CD4-positive, alpha-beta T cell treated with Interleukin-6 at 100 ng/mL for 8 hours (primary cell): ENCODE measurements at regions not wholly inside any gene's neighbourhood (a gene's known extent, or its start where the extent isn't known, plus 50 kb on each side); places are given as distances from the start of the nearest gene placed in this dataset.
"Not testable (repeated sequence)": the region's sequence is repeated elsewhere in the genome, so short reads cannot be mapped to it uniquely, and the experiment has no call there.

Experiments used
- DNase-seq: peaks from one replicate; pipeline ENCODE4 v3.0.0-alpha.2; 2020; ENCODE audit warnings: mixed read lengths, low spot score

DNA sequence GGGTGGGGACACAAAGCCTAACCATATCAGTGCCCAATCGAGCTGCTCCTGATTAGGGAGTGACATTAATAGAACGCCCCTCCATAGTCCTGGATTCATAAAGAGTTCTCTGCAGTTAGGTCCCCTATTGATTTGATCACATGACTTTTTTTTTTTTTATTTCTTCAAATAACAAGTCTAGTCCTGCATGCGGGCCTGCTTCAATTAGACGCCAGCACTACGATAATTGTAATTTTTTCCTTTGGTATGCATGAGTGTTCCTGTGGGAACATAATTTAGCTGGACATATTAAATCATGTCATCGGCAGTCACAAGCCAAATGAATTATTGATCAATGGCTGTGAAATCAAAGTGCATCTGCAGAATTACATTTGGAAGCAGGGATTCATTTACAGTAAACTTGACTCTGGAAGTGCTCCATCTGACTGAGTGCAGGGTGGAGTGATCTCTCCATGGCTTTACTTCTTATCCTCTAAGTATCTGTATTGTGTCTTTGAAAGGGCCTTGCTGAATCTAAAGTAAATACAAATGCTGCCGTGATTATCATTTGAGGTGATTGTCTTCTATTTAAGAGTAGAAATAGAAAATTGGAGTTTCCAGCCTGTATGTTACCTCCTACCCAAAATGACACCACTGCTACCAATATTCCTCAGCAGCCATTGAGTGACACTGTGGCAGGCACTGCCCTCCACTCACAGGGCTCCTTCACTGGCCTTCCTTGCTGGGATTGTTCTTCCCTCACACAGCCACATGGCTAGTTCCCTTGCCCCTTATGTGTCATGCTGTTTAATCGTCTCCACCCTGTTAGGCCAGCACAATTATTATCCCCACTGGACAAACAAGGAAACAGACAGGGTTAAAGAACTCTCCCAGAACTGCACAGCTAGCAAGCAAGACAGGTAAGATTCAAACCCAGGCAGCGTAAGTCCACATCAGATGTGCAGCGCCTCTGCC is 337.4 kb upstream of the ID2 start:
- no peak for DNase-seq

DNA sequence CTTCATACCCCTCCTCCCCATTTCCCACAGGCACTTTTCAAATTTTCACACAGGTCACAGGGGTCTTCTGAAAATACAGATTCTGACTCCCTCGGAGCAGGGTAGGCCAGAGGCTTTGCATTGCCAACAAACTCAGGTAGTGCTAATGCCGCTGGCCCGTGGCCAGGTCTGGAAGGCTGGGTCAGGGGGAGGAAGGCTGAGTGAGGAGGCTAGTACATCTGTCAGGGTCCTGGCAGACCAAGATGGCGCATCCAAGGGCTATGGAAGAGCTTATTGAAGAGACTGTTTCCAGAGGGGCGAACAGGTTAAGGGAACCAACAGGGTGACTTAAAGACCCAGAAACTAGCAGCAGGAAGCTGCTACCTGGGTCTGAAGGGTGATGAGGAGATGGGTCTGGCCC is 336.7 kb upstream of the ID2 start:
- DNase-seq = no peak

- no peak for DNase-seq
Observed at GRCh38 chr2:8346208-8346607, 335.6 kb upstream of the ID2 start.

DNA sequence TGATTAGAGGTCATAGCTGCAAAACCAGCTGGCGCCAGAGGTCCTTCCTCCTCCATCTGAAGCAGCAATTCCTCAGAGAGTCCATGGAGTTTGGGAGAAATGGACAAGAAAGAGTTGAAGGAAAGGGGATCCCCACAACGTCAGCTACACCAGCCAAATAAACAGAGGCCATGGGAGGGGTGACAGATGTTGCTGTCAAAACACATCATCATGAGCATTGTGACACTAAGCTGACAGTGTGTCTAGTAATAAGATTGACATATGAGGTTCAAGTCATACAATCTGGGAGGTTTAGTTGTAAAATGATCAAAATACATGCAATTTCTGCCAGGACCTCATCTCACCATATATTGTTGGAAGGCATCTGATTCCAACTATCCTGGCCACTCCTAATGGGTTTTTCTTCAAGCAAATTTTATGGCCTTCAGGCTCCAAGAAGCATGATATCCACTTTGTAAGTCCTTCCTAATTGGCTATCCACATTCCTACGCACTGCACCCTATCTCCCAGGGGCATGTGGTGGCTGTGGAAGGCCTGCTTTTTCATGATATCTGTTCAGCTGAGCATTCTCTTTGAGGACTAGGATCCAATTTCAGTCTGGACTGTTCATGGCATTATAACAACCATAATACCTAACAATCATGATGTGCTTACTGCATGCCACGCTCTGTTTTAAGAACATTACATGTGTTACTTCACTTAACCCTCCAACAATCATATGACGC is 335.0 kb upstream of the ID2 start:
- DNase-seq = no peak

- DNase-seq = not testable (repeated sequence)
Observed at GRCh38 chr2:8348911-8349310, 332.9 kb upstream of the ID2 start.

DNA sequence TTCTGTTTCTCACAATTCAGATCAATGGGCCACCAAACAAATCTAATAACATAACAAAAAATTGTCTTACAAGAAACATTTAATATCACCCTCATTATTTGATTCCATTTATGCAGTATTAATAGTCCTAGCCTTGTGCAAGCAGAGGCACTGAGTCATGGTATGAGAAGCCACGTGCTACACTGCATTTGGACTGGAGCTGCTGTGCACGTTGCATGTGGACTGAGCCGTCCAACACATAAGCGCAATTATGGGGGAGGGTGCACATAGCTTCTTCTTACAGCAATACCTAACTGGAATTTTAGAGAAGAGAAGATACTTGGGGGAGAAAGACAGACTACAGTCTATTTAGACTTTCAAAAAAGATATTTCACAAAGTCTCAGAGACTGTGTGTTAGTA is 329.6 kb upstream of the ID2 start:
- DNase-seq = no peak

DNA sequence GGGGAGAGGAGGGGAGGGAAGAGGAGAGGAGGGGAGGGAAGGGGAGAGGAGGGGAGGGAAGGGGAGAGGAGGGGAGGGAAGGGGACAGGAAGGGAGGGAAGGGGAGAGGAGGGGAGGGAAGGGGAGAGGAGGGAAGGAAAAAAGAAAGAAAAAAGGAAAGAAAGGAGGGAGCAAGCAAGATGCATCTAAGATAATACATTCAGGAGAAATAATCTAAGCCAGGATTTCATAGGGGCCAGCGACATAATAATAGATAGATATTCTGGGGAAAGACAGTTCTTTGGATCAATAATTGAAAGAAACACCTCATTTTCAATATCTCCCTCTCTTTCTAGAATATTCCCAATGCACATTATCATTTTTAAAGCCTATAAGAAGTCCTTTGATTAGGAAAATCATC is 328.9 kb upstream of the ID2 start:
- DNase-seq = no peak

DNA sequence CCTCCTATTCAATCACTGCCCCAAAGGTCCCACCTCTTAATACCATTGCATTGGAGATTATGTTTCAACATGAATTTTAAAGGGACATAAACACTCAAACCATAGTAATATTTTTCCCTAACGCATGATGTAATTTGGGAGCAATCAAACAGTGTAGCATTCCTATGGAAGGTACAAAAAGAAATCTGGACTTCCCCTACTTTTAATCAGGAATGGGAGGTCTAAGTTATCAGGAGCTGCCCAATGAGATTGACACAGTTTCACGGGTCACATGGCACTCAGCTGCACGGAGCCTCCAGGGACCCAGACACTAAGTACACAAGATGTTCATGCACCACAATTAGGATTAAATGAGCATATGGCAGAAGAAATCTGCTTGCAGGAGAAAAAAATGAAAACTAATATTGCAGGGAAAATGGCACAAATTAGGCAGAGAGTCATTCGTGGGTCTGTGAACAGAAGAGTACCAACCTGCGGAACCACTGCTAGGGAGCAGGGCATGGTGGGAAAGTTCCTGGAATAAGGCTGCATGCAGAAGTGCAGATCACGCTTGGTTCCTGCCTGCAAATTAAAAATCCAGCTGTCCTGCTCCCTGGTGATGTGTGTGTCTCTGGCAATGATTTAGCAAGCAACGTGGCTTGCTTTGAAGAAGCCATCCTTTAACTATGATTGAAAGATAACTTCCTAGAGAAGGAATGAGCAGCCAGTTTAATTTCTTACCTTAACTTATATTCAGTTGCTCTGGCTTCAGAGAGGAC is 326.6 kb upstream of the ID2 start:
- DNase-seq = no peak

GRCh38 chr2:8357738-8358518 is 323.9 kb upstream of the ID2 start:
- no peak for DNase-seq

- no peak for DNase-seq
Observed at GRCh38 chr2:8361930-8362329, 319.9 kb upstream of the ID2 start.

DNA sequence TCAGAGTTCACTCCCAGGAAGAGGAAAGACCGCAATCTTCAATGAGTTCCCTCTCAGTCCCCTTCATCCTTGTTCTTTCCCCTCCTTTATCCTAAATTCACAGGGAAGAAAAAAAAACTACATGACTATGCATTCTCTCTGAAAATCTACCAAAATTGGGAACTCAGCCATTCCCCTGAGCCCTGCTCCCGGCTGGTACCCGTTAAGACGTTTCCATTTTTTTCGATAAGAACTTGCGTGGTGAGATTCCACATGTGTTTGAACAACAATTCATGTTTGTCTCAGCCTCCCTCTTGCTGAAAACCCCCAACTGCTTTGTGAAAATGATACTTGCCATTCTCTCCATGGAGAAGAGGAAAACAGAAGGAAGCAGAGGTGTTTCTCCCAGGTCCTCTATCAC is 318.7 kb upstream of the ID2 start:
- DNase-seq = no peak

GRCh38 chr2:8364668-8365067 is 317.2 kb upstream of the ID2 start:
- no peak for DNase-seq

DNA sequence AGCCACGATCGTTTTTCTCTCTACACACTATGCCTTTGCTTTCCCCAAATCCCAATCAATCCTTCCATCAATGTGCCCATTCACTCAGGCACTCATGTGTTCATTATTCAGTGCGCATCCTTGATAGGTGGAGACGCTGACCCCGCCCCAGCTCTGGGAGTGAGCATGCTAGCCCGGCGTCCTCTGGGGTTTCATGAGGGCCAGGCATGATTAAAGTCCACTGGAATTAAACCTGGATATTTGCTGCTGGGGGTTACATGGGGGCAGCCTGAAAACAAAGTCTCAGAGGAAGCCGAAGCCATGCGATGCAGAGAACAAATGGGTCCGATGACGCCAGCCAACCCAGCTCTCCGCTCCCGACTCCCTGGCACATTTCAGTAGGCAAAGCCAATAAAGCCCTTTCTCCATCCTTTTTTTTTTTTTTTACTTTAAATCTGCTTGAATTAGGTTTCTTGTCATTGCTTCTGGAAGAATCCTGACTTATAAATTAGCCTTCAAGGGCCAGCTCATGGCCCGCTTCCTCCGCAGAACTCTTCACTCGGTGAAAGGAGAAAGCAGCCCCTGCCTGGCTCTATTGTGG is 316.4 kb upstream of the ID2 start:
- no peak for DNase-seq

DNA sequence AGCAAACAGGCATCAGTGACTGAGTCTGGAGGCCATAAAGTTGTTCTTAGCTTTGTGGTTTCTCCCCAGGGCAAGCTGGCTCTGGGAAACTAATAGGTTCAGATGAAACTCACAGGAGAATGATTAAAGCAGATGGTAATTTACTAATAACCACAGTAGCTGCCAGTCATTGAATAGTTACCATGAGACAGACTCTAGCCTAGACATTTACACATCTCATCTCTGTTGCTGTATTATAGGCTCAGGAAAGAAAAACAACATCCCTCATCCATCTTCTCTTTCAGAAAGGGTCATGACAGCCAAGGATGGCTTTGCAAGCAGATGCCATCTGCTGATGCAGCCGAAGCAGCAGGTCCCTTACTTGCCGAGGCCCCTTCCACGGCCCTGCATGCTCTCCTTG is 314.0 kb upstream of the ID2 start:
- no peak for DNase-seq

- no peak for DNase-seq
Observed at GRCh38 chr2:8368463-8368862, 313.4 kb upstream of the ID2 start.

DNA sequence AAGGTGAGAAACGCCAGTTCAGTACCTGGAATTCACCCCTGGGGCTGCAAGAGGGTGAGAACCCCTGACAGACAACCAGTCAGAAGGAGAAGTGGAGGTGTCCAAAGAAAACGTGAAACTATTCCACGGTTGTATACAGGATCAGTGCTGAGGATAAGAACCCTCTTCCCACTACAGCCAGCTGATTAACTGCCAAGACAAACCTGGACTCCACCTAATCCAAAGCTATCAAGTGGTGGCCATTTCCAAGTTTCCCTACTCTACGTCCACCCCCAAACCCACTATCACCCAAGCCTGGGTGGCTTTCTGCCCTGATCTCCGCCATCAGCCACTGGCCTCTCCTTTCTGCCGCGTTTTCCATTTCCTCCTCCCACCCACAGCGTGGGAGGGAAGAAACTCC is 312.3 kb upstream of the ID2 start:
- DNase-seq = no peak

DNA sequence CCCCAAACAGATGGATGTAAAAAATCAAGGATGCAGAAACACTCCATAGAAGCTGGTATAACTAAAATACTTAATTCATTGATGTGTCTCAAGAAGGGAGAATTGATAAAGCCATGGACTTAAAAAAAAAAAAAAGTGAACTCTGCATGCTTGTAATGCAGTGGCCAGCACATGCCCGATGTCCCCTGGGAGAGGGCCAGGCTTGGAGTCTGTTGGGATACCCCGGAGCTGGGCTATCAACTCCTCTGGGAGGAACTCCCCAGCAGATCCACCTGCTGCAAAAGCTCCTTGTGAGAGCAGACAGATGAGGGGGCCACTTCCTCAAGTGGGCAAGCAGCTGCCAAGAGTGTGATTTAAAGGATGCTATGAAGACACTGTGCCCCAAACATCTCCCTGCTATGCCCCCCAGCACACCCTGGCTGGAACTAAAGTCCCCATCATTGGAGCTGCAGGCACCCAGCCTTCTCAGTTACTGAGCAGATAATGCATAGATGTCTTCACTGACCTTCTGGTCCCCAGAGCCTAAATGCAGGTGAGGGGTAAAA is 311.5 kb upstream of the ID2 start:
- DNase-seq = no peak

- no peak for DNase-seq
Observed at GRCh38 chr2:8371653-8372052, 310.2 kb upstream of the ID2 start.

GRCh38 chr2:8374782-8375181 is 307.1 kb upstream of the ID2 start:
- no peak for DNase-seq

GRCh38 chr2:8376603-8377410 is 305.0 kb upstream of the ID2 start:
- no peak for DNase-seq
